A172 (cell line): ENCODE measurements at regions not wholly inside any gene's neighbourhood (a gene's known extent, or its start where the extent isn't known, plus 50 kb on each side); places are given as distances from the start of the nearest gene placed in this dataset.
A peak's percentile ranks its signal among the peaks of the same experiment; 100 is the strongest.
"Not testable (repeated sequence)": the region's sequence is repeated elsewhere in the genome, so short reads cannot be mapped to it uniquely, and the experiment has no call there.

Experiments
- DNase-seq: peaks from one replicate; pipeline ENCODE4 v3.0.0-alpha.2; 2015; ENCODE audit warnings: low spot score

DNA sequence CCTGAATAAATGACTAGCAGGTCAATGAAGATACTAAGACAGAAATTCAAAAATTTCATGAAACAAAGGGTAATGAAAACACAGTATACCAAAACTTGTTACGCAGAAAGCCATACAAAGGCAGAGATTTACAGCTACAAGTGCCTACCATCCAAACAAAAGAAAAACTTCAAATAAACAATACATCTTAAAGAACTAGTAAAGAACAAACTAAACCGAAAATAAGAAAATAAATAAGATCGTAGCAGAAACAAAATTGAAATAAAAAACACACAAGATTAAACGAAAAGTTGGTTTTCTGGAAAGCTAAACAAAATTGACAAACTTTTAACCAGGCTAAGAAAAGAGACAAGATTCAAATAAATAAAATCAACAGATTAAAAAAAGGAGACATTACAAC lies 51.5 kb downstream of the VPREB1 start:
- not testable (repeated sequence) for DNase-seq

DNA sequence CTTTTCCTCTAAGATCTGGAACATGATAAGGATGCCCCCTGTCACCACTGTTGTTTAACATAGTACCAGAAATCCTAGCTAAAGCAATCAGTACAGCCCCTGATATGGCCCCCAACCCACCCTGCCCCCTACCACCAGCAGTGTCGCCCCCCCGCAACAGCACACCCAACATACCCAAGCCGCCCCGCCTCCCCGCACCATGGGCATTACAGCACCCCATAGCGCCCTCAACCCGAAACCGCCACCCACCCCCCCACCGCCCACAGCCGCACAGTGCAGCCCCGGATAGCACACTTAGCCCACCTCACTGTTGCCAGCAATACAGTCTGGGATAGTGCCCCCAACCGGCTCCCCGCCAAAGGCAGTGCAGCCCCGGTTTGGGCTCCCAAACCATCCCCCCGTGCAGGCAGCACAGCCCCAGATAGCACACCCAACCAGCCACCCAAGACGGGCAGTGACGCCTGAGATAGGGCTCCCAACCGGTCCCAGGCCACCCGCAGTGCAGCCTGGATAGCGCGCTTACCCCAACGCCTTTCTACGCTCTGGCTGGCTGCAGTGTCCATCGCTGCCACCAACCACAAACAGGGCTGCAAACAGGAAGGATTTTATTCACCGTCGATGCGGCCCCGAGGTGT lies 52.7 kb downstream of the VPREB1 start:
- DNase-seq, result not testable (repeated sequence)

DNA sequence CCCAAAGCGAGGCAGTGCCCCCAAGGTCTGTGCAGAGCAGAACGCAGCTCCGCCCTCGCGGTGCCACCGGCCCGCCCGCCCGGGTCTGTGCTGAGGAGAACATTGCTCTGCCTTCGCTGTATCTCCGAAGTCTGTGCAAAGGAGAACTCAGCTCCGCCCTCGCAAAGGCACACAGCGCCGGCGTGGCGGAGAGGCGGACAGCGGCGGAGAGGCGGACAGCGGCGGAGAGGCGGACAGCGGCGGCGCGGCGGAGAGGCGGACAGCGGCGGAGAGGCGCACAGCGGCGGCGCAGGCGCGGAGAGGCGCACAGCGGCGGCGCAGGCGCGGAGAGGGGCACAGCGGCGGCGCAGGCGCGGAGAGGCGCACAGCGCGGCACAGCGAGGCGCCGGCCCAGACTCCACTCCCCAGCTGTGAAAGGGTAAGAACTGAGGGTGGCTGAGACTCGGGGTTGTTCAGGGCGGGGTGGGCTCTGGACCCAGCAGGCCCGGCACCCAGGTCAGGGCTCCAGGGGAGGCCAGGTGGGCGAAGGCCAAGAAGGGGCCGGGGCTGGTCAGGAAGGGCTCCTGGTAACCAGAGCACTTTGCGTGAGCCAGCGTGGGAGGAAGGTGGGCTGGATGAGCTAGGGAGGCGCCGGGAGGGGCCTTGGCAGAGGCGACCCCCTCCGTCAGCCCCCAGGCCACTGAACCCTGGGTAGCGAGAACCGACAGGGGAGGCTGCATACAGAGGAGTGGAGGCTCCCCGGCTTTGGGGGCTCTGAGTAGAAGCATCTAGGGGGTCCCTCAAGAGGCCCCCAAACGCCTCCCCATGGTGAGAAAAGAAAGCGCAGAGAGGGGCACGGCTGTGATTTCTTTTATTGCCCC lies 53.4 kb downstream of the VPREB1 start:
- DNase-seq, result not testable (repeated sequence)

DNA sequence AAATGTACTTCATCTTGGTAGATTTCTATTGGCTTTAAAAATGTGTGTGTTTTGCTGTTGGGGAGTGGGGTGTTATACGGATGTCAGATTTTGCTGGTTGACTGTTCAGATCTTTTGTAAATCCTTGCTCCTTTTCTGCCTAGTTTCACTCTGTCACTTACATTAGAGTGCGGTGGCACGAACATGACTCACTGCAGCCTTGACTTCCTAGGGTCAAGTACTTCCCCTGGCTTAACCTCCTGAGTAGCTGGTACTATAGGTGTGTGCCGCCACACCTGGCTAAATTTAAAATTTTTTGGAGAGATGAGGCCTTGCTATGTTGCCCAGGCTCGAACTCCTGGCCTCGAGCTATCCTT lies 54.0 kb downstream of the VPREB1 start:
- not testable (repeated sequence) for DNase-seq

DNA sequence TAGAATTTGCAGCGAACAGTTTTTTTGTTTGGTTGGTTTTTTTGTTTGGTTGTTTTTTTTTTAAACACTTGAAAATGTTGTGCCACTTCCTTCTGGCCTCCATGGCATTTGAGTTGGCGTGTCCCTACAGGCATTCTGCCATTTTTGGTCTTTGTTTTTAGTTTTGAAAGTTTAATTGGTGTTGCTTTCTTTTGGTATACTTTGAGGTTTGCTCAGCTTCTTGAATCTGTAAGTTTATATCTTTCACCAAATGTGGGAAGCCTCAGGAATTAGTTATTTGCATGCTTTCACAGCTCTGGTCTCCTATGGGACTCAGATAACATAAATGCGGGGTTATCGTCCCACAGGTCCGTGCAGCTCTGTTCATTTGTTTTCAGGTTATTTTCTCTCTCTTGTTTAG lies 55.9 kb downstream of the VPREB1 start:
- DNase-seq, result not testable (repeated sequence)

DNA sequence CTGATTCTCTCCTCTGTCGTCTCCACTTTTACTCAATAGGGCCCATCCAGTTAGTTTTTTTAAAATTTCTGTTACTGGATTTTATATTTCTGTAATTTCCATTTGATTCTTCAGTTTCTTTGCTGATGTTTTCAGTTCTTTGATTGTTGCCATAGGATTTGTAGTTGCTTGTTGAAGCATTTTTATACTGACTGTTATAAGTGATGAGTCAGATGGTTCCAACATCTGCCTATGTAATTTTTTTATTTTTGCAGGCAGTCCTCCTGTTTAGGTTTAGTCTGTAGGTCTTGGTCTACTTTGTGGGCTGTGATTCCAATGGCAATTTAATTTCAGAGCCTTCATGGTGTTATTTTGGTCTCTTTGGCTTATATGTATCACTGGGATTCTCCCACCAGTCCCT lies 56.4 kb downstream of the VPREB1 start:
- not testable (repeated sequence) for DNase-seq

DNA sequence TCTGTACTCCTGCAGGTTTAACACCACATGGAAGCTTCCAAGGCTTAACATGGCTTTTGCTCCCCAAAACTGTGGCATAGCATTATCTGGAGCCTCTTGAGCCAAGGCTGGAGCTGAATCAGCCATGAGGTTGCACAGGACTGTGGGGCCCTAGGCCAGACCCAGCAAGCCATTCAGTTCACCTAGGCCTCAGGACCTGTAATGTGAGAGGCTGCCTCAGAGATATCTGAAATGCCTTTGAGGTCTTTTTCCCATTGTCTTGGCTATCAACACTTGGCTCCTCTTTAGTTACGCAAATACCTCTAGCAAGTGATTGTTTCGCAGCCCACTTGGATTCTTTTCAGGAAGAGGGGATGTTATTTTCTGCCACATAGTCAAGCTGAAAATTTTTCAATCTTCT lies 72.0 kb downstream of the VPREB1 start:
- DNase-seq, result no peak

DNA sequence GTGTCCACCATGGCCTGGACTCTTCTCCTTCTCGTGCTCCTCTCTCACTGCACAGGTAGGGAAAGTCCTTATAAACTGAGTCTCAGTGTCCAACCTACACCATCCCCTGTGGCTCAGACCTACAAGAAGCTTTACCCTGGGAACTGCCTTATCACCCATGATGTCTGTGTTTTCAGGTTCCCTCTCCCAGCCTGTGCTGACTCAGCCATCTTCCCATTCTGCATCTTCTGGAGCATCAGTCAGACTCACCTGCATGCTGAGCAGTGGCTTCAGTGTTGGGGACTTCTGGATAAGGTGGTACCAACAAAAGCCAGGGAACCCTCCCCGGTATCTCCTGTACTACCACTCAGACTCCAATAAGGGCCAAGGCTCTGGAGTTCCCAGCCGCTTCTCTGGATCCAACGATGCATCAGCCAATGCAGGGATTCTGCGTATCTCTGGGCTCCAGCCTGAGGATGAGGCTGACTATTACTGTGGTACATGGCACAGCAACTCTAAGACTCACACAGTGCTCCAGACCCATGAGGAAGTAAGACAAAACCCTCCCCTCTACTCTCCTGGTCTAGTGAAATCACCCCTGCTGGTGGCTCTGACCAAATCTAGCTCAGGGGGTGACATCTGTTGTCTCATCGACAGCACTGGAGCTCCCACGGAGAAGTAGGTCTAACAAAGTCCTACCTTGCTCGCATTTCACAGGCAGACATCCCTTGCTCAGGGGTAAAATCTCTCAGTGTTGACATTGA lies 74.3 kb downstream of the VPREB1 start:
- no peak for DNase-seq

DNA sequence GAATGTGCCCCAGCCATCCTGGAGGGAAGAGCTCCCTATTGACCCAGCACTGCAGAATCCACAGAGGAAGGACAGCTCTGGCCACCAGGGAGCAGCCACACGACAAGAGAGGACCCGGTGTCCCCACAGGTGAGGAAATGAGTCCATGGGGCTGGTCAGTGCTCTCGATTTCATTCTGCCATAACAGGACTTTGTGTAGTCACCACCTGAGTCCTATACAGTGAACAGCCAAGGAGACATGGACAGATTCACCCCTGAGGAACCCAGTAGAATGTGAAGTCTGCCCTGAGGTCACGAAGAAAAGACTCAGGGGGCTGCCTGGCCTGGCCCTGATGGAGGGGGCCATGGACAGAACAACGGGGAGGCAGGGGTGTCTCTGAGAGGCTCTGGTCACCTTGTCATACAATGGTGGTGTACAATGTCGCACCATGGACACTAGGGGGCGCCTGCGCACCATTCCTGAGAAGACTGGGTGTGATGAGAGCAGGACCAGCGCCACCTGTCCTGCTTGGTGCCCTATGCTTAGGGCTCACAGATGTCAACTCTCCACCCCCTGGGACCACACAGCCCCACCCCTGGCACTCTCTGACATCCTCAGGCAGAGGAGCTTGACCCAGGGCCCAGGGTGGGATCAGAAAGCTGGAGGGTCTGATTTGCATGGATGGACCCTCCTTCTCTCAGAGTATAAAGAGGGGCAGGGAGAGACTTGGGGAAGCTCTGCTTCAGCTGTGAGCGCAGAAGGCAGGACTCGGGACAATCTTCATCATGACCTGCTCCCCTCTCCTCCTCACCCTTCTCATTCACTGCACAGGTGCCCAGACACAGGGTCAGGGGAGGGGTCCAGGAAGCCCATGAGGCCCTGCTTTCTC lies 77.4 kb downstream of the VPREB1 start:
- DNase-seq, result peak; percentile 45

DNA sequence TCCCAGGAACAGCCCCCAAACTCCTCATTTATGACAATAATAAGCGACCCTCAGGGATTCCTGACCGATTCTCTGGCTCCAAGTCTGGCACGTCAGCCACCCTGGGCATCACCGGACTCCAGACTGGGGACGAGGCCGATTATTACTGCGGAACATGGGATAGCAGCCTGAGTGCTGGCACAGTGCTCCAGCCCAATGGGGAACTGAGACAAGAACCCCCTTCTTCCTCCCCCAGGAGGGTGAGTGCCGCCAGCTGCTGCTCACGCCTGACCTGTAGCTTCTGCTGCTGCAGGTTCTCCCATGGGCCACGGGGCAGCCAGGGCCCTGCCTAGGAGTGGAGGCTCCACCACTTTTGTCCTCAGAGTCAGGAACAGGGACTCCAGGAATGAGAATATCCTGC lies 78.2 kb downstream of the VPREB1 start:
- DNase-seq, result no peak

DNA sequence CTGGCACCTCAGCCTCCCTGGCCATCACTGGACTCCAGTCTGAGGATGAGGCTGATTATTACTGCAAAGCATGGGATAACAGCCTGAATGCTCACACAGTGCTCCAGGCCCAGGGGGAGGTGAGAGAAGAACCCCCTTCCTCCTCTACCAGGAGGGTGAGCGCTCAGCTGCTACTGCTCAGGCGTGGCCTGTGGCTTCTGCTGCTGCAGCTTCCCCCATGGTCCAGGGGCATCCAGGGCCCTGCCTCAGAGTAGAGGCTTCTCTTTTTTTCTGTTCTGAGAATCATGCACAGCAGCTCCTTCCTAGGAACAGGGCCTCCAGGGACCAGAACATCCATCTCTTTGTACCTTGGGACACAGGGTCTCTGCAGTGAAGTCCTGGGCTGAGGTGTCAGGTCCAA lies 83.1 kb downstream of the VPREB1 start:
- no peak for DNase-seq

DNA sequence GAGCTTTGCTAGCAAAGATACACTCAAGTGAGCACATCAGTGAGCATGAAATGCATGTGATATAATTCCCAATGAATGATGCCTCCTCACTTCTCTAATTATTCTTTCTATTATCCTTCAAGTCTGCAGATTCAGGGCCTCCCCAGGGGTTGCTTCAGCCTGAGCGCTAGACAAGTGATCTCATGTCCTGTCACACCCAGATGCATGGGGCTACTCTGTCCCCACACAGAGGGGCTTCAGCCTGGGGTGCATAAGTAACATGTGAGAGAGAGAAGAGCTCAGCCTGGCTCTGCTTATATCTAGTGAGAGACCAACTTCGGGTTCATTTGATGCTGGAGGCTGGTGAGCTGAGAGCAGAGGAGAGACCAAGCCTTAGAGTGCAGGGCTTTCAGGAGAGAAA lies 85.2 kb downstream of the VPREB1 start:
- no peak for DNase-seq

DNA sequence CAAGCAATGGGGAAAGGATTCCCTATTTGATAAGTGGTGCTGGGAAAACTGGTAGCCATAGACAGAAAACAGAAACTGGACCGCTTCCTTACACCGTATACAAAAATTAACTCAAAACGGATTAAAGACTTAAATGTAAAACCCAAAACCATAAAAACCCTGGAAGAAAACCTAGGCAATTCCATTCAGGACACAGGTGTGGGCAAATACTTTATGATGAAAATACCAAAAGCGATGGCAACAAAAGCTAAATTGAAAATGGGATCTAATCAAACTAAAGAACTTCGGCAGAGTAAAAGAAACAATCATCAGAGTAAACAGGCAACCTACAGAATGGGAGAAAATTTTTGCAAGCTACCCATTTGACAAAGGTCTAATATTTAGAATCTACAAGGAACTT lies 91.1 kb downstream of the VPREB1 start:
- not testable (repeated sequence) for DNase-seq

DNA sequence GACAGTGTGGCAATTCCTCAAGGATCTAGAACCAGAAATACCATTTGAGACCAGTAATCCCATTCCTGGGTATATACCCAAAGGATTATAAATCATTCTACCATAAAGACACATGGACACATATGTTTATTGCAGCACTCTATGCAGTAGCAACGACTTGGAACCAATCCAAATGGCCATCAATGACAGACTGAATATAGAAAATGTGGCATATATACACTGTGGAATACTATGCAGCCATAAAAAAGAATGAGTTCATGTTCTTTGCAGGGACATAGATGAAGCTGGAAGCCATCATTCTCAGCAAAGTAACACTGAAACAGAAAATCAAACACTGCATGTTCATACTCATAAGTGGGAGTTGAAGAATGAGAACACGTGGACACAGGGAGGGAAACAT lies 91.7 kb downstream of the VPREB1 start:
- not testable (repeated sequence) for DNase-seq

DNA sequence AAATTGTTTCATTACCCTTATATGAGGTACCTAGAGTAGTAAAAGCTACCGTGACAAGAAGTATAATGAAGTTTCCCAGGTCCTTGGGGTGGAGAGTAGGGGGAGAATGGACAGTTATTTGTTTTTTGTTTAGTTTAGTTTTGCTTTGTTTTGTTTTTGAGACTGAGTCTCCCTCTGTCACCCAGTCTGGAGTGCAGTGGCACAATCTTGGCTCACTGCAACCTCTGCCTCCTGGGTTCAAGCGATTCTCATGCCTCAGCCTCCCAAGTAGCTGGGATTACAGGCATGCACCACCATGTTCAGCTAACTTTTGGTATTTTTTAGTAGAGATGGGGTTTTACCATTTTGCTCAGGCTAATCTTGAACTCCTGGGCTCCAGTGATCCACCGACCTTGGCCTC lies 94.2 kb downstream of the VPREB1 start:
- not testable (repeated sequence) for DNase-seq

DNA sequence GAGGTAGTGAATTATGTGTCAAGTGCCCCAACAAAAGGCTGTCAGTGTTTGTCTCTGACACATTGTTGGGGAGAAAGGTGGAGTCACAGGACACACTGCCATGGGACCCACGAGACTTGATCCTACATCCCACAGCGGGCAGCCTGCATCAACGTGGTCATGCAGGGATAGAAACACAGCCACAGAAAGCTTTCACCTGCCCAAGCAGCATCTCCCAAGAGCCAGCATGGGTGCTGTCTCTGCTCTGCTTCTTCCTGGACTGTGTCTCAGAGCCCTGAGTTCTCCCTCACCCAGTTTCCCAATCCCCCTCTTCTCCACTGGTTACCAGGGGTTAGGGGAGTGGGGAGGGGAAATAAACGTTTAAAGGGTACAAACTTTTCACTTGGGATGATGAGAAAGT lies 97.2 kb downstream of the VPREB1 start:
- DNase-seq, result no peak

DNA sequence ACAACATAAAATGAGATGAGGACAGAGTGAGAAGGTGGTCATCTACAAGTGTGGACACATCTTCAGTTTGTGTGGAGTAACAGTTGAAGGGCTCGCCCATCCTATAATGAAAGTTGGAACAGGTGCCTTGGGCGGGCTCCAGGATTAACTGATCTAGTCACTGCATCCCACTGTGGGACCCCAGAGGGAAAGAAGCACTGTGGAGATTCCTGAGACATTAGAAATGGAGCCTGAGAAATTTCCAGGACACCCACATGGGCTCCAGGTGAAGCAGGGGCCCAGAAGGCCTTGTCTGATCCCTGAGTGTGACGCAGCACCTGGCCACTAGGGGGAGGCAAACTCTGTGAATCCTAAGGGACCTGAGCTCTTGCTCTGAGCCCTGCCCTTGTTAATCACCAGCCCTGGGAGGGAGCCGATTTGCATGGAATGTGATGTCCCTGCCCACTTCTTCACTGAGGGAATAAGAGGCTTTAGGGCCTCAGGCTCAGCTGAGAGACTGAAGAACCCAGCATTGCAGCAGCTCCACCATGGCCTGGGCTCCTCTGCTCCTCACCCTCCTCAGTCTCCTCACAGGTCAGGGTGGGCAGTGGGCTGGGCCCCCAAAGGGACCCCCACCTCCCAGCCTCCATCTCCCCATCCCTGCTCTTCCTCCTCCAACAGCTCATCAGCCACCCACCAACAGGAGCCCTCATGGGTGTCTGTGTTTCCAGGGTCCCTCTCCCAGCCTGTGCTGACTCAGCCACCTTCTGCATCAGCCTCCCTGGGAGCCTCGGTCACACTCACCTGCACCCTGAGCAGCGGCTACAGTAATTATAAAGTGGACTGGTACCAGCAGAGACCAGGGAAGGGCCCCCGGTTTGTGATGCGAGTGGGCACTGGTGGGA lies 98.4 kb downstream of the VPREB1 start:
- DNase-seq, result peak; percentile 22

DNA sequence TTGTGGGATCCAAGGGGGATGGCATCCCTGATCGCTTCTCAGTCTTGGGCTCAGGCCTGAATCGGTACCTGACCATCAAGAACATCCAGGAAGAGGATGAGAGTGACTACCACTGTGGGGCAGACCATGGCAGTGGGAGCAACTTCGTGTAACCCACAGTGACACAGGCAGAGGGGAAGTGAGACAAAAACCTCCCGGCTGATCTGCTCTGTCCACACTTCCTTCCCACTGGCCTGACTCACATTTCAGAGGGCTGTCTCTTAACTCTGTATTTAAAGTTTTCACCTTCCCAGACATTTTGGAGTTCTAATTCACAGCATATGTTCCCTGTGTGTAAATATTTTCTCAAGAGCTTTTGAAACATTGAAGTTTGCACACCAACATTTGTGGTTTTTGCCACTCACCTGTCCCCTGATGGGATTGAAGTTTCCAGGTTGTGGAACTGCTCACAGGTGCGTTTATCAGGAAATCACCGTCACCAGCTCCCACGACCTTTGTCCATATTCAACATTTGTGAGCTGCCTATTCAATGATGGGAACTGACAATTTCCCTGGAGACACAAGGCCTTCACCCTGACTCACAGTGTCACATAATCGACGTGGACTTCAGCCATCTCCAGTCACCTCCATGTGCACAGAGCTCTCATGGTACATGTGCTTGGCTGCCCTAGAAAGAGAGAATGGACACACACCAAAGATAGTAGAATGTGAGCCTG lies 99.2 kb downstream of the VPREB1 start:
- DNase-seq, result no peak

DNA sequence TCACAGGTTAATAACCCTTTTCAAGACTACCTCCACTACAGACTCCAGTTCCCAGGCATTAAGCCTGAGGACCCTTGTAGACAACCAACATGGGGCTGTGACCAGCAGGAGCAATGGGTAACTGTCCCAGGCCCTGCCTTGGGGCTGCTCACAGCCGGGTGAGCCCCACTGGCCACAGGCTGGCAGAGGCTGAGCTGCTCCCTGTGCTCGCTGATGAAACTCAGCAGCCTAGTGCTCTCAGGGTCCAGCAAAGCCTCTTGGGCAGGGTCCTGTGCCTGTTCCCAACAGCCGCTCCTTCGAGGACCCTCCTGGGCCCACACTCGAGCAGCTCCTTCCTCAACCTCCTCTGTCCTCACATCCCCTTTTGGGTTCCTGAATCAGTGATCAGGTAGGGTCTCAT lies 99.8 kb downstream of the VPREB1 start:
- DNase-seq, result no peak

DNA sequence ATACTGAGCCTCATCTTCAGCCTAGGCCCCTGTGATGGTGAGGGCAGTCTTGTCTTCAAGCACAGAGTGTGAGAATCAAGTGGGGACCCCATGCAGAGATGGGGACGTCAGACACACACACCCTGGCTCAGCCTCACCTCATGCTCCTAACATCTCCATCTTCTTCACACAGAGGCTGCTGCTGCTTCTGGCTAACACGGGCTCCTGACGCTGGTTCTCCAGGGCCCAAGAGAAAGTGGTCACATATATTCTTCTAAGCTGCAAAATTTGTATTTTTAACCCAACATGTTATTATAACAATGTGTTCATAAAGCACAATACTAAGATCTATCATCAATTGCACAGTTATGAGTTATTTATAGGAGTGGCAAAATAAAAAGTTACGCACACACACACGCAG lies 101.2 kb downstream of the VPREB1 start:
- no peak for DNase-seq
